Upper lobe of left lung (tissue), 4 donors: ENCODE measurements at regions not wholly inside any gene's neighbourhood (a gene's known extent, or its start where the extent isn't known, plus 50 kb on each side); places are given as distances from the start of the nearest gene placed in this dataset.
"Not testable (repeated sequence)": the region's sequence is repeated elsewhere in the genome, so short reads cannot be mapped to it uniquely, and the experiment has no call there.

ENCODE experiments used
- EP300 ChIP-seq, 4 donors: sonication (generic); formaldehyde crosslinking; IDR thresholded peaks; one replicate each; pipeline ENCODE4 v1.5.1; 2017; ENCODE audit warnings: antibody characterized with exemption in 4 of 4, control low read depth in 2 of 4
- POLR2A ChIP-seq, 4 donors: fragments of 450-650 bp; IDR thresholded peaks; one replicate each; pipeline ENCODE4 v1.5.1; 2016 to 2017; ENCODE audit warnings: antibody characterized with exemption in 4 of 4, mild to moderate bottlenecking in 2 of 4
- TF ChIP-seq, protein P1 (sequence below), 6 experiments: fragments of 450-650 bp in 4 of 6; fragments of 200-600 bp in 2 of 6; sonication (generic) in 2 of 6; IDR thresholded peaks; one replicate each; pipeline ENCODE4 v1.5.1; 2016 to 2019; ENCODE audit warnings: antibody characterized with exemption in 6 of 6

DNA sequence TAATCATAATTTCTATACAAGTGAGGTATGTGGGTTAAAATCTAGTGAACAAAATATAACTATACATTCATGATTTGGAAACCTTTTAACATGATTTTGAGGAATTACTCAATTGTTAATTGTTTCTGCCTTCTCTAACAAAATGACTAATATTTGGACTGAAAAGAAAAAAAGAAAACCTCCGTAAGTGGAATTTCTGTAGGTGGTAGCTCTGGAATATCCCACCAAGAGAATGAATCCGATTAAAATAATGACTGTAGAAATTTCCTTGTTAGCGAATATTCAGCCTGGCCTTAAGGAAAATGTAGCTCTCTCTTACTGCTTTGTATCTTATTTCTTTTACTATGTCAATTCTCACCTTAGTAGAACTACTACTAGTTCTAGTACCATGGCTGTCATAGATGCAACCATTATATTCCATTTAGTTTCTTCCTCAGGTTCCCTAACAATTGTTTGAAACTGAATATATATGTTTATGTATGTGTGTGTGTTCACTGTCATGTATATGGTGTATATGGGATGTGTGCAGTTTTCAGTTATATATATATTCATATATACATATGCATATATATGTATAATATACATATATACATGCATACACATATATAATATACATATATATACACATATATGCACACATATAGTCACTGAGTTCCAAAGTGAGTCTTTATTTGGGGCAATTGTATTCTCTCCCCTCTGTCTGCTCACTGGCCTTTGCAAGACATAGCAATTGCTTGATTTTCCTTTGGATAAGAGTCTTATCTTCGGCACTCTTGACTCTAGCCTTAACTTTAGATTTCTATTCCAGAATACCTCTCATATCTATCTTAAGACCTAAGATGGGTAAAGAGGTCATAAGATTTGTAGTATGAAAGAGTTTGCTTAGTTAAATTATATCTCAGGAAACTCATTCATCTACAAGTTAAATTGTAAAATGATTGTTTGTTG lies 1523.7 kb upstream of the TPTE start:
- TF ChIP-seq, protein P1, sequence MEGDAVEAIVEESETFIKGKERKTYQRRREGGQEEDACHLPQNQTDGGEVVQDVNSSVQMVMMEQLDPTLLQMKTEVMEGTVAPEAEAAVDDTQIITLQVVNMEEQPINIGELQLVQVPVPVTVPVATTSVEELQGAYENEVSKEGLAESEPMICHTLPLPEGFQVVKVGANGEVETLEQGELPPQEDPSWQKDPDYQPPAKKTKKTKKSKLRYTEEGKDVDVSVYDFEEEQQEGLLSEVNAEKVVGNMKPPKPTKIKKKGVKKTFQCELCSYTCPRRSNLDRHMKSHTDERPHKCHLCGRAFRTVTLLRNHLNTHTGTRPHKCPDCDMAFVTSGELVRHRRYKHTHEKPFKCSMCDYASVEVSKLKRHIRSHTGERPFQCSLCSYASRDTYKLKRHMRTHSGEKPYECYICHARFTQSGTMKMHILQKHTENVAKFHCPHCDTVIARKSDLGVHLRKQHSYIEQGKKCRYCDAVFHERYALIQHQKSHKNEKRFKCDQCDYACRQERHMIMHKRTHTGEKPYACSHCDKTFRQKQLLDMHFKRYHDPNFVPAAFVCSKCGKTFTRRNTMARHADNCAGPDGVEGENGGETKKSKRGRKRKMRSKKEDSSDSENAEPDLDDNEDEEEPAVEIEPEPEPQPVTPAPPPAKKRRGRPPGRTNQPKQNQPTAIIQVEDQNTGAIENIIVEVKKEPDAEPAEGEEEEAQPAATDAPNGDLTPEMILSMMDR (IDR thresholded peaks at IDR 0.05) = not testable (repeated sequence)
- not testable (repeated sequence) for TF ChIP-seq POLR2A, EP300 (IDR thresholded peaks at IDR 0.05)
